ENCODE measurements at regions not wholly inside any gene's neighbourhood (a gene's known extent, or its start where the extent isn't known, plus 50 kb on each side); places are given as distances from the start of the nearest gene placed in this dataset.

DNA sequence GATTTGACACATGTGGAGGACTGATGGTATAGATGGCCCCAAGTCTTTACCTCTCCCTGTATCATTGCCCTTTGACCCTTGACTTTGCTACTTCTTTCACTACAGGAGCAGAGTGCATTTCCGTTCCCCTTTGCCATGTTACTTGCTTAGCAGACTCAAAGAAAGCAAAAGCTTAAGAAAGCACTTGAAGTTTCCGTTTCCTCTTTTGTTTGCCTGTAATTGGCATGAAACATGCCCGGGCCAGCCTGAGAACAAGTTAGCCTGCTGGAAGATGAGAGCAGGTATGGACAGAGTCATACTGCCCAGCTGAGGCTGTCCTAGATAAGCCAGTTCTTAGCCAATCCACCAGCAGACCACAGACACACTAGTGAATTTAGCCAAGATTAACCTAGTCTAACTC lies 206.0 kb downstream of the BCOR start:
- H3K27ac ChIP-seq: no peak overlapping the region
- no peak overlapping the region for H3K4me3 ChIP-seq
- no peaks in the 10 kb centered on the region for H3K27me3 ChIP-seq
- intact Hi-C loops (cut with DNase I): no loop called here
- no peak for ATAC-seq
- WGBS, 2 donors: 69 to 71% methylated on average over 3 of the region's 3 CpGs
- H3K36me3 ChIP-seq: no peaks in the 10 kb centered on the region
- TF ChIP-seq CTCF (IDR thresholded peaks at IDR 0.05): no peak
- DNase-seq: no peak
- FAIRE-seq: no peak
- H3K9me3 ChIP-seq: no peaks in the 10 kb centered on the region
- no peaks in the 10 kb centered on the region for H3K4me1 ChIP-seq

GRCh38 chrX:39893417-39894338 lies 204.1 kb downstream of the BCOR start:
- no peaks in the 10 kb centered on the region for H3K9me3 ChIP-seq
- ATAC-seq (no peak), FAIRE-seq (no peak), DNase-seq (no peak)
- no peaks in the 10 kb centered on the region for H3K27me3 ChIP-seq
- TF ChIP-seq CTCF (IDR thresholded peaks at IDR 0.05): no peak
- no peaks in the 10 kb centered on the region for H3K4me1 ChIP-seq
- WGBS, 2 donors: 71 to 74% methylated on average over 12 of the region's 12 CpGs
- intact Hi-C loops (cut with DNase I): no loop called here
- H3K4me3 ChIP-seq: no peak overlapping the region
- H3K36me3 ChIP-seq: no peaks in the 10 kb centered on the region
- no peak overlapping the region for H3K27ac ChIP-seq

DNA sequence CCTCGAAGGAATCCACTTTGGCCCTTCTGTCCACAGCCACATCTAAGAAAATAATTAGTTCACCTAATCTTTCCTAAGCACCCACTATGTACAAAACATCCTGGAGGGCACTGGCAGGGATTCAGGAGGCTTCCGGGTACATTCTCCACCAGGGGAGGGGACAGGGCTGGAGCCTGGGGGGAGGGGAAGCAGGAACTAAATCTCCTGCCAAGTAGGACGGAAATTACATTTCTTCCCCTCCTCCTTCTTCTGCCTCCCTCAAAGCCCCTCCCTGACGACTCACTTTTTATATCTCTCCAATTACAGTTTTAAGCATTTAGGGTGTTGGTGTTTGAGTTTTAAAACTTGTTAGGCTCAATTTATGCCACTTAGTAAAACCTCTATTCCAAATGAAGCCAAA lies 203.1 kb downstream of the BCOR start:
- H3K27ac ChIP-seq: peak overlapping the region in 1 of 4 donors; percentile 36
- 56 to 64% methylated on average over 4 of the region's 4 CpGs for WGBS, 2 donors
- ATAC-seq (peak; percentile 34 to 64 (median 57)), DNase-seq (peak in 1 of 6 donors; percentile 16), FAIRE-seq (no peak)
- H3K27me3 ChIP-seq: no peaks in the 10 kb centered on the region
- no peaks in the 10 kb centered on the region for H3K36me3 ChIP-seq
- H3K9me3 ChIP-seq: no peaks in the 10 kb centered on the region
- intact Hi-C loops (cut with DNase I): no loop called here
- H3K4me3 ChIP-seq: no peak overlapping the region
- no peak for TF ChIP-seq CTCF (IDR thresholded peaks at IDR 0.05)
- H3K4me1 ChIP-seq: no peaks in the 10 kb centered on the region

- TF ChIP-seq CTCF (IDR thresholded peaks at IDR 0.05): no peak
- intact Hi-C loops (cut with DNase I): no loop called here
- FAIRE-seq (no peak), DNase-seq (no peak), ATAC-seq (peak in 3 of 4 donors; percentile 16 to 44 (median 28))
- no peaks in the 10 kb centered on the region for H3K36me3 ChIP-seq
- no peaks in the 10 kb centered on the region for H3K4me1 ChIP-seq
- H3K4me3 ChIP-seq: no peak overlapping the region
- no peaks in the 10 kb centered on the region for H3K27me3 ChIP-seq
- H3K9me3 ChIP-seq: no peaks in the 10 kb centered on the region
- peak overlapping the region in 1 of 4 donors; percentile 36 for H3K27ac ChIP-seq
- WGBS, 2 donors: 67 to 71% methylated on average over 18 of the region's 18 CpGs
Measured at GRCh38 chrX:39895218-39896110, 202.3 kb downstream of the BCOR start.
